GM13977 (cell line): ENCODE measurements at regions not wholly inside any gene's neighbourhood (a gene's known extent, or its start where the extent isn't known, plus 50 kb on each side); places are given as distances from the start of the nearest gene placed in this dataset.
"Not testable (repeated sequence)": the region's sequence is repeated elsewhere in the genome, so short reads cannot be mapped to it uniquely, and the experiment has no call there.

Experiments used
- DNase-seq: peaks from one replicate; pipeline ENCODE4 v3.0.0; 2012; ENCODE audit warnings: low spot score
- CTCF ChIP-seq: IDR thresholded peaks from 2 replicates; pipeline ENCODE4 v1.5.1; 2012; ENCODE audit warnings: mild to moderate bottlenecking, control low read depth; ENCODE audit not compliant: insufficient read depth; ENCODE audit errors: extremely low read depth, missing control alignments
- in situ Hi-C: fragments of 300-500 bp; cut with MboI; formaldehyde crosslinking; loops from one replicate; pipeline ENCODE4 v1.12.0; 2022; ENCODE audit warnings: low sequenced_read_pairs, low pct_unique_long_range_greater_than_20kb, mixed read lengths, inconsistent platforms; ENCODE audit not compliant: unreplicated experiment

- no peak for TF ChIP-seq CTCF
- no peak for DNase-seq
- in situ Hi-C loops: no loop called here
These were observed 490.8 kb downstream of the RAPGEF2 start for GRCh38 chr4:159593681-159594080.

- TF ChIP-seq CTCF: no peak
- DNase-seq: no peak
- in situ Hi-C loops: no loop called here
These were observed 491.7 kb downstream of the RAPGEF2 start for GRCh38 chr4:159594576-159594975.

- in situ Hi-C loops, DNase-seq: not testable (repeated sequence)
These were observed 492.2 kb downstream of the RAPGEF2 start for GRCh38 chr4:159595101-159595500.

GRCh38 chr4:159598602-159599001 is 495.7 kb downstream of the RAPGEF2 start:
- no peak for TF ChIP-seq CTCF
- in situ Hi-C loops: no loop called here
- DNase-seq: no peak

- in situ Hi-C loops: no loop called here
- DNase-seq: no peak
- TF ChIP-seq CTCF: no peak
These were observed 497.2 kb downstream of the RAPGEF2 start for GRCh38 chr4:159600061-159600460.

GRCh38 chr4:159604781-159605180 is 501.9 kb downstream of the RAPGEF2 start:
- DNase-seq: no peak
- no peak for TF ChIP-seq CTCF
- in situ Hi-C loops: no loop called here

GRCh38 chr4:159606835-159607234 is 504.0 kb downstream of the RAPGEF2 start:
- no peak for DNase-seq
- TF ChIP-seq CTCF: no peak
- in situ Hi-C loops: no loop called here
